ENCODE measurements at regions not wholly inside any gene's neighbourhood (a gene's known extent, or its start where the extent isn't known, plus 50 kb on each side); places are given as distances from the start of the nearest gene placed in this dataset.

DNA sequence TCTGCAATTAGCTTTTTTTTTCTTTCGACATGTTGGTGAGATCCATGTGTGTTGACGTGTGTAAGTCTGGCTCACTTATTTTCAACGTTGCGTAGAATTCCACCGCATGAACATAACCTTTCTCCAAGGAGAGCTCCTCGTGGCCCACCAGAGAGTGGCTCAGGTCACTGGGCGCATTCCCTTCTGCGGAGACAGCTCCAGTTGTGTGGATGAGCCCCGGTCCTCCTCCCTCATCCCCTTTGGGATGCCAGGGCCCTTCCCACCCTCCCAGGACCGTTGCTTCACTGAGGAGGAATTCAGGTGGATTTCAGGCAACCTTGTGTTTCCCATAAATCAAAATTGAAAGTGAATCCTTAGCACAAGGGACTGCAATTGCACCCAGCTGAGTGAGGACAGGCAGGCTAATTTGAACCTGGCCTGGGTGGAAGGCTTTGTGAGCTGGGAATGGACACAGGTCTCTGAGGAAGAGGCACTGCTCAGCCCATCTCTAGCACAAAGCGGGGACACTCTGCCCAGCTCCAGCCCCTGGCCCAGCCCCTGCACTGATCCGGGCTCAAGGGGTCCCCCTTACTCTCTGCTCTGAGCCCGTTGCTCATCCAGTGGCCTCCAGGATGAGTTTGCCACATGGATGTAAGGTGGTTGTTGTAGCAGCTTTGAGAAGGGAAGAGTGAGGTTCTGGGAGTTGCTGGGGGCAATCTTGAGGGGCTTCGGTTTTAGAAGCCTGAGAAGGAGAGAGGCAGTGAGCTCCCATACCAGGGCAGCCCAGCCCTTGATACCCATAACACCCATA, 57.8 kb upstream of the HAAO start:
- TF ChIP-seq, protein P1, sequence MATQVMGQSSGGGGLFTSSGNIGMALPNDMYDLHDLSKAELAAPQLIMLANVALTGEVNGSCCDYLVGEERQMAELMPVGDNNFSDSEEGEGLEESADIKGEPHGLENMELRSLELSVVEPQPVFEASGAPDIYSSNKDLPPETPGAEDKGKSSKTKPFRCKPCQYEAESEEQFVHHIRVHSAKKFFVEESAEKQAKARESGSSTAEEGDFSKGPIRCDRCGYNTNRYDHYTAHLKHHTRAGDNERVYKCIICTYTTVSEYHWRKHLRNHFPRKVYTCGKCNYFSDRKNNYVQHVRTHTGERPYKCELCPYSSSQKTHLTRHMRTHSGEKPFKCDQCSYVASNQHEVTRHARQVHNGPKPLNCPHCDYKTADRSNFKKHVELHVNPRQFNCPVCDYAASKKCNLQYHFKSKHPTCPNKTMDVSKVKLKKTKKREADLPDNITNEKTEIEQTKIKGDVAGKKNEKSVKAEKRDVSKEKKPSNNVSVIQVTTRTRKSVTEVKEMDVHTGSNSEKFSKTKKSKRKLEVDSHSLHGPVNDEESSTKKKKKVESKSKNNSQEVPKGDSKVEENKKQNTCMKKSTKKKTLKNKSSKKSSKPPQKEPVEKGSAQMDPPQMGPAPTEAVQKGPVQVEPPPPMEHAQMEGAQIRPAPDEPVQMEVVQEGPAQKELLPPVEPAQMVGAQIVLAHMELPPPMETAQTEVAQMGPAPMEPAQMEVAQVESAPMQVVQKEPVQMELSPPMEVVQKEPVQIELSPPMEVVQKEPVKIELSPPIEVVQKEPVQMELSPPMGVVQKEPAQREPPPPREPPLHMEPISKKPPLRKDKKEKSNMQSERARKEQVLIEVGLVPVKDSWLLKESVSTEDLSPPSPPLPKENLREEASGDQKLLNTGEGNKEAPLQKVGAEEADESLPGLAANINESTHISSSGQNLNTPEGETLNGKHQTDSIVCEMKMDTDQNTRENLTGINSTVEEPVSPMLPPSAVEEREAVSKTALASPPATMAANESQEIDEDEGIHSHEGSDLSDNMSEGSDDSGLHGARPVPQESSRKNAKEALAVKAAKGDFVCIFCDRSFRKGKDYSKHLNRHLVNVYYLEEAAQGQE (IDR thresholded peaks at IDR 0.05): no peak
- TF ChIP-seq JUND (IDR thresholded peaks at IDR 0.05): no peak
- TF ChIP-seq, protein P2, sequence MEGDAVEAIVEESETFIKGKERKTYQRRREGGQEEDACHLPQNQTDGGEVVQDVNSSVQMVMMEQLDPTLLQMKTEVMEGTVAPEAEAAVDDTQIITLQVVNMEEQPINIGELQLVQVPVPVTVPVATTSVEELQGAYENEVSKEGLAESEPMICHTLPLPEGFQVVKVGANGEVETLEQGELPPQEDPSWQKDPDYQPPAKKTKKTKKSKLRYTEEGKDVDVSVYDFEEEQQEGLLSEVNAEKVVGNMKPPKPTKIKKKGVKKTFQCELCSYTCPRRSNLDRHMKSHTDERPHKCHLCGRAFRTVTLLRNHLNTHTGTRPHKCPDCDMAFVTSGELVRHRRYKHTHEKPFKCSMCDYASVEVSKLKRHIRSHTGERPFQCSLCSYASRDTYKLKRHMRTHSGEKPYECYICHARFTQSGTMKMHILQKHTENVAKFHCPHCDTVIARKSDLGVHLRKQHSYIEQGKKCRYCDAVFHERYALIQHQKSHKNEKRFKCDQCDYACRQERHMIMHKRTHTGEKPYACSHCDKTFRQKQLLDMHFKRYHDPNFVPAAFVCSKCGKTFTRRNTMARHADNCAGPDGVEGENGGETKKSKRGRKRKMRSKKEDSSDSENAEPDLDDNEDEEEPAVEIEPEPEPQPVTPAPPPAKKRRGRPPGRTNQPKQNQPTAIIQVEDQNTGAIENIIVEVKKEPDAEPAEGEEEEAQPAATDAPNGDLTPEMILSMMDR (IDR thresholded peaks at IDR 0.05; ENCODE audit: low read depth, low read length, missing input control): no peak
- TF ChIP-seq, protein P3, sequence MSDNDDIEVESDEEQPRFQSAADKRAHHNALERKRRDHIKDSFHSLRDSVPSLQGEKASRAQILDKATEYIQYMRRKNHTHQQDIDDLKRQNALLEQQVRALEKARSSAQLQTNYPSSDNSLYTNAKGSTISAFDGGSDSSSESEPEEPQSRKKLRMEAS (IDR thresholded peaks at IDR 0.05): no peak
- TF ChIP-seq, protein P4, sequence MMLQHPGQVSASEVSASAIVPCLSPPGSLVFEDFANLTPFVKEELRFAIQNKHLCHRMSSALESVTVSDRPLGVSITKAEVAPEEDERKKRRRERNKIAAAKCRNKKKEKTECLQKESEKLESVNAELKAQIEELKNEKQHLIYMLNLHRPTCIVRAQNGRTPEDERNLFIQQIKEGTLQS (IDR thresholded peaks at IDR 0.05): no peak
- TF ChIP-seq, protein P5, sequence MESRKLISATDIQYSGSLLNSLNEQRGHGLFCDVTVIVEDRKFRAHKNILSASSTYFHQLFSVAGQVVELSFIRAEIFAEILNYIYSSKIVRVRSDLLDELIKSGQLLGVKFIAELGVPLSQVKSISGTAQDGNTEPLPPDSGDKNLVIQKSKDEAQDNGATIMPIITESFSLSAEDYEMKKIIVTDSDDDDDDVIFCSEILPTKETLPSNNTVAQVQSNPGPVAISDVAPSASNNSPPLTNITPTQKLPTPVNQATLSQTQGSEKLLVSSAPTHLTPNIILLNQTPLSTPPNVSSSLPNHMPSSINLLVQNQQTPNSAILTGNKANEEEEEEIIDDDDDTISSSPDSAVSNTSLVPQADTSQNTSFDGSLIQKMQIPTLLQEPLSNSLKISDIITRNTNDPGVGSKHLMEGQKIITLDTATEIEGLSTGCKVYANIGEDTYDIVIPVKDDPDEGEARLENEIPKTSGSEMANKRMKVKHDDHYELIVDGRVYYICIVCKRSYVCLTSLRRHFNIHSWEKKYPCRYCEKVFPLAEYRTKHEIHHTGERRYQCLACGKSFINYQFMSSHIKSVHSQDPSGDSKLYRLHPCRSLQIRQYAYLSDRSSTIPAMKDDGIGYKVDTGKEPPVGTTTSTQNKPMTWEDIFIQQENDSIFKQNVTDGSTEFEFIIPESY (IDR thresholded peaks at IDR 0.05): no peak

All from liver (tissue), 3 donors.